T-cell (primary cell): ENCODE measurements at regions not wholly inside any gene's neighbourhood (a gene's known extent, or its start where the extent isn't known, plus 50 kb on each side); places are given as distances from the start of the nearest gene placed in this dataset.

ENCODE experiments used
- ATAC-seq, 4 experiments: fragments of 200-7000 bp in 3 of 4; fragments of 150-1000 bp in 1 of 4; cut with Tn5 transposase; replicated peaks in 1 of 4; 1 replicate in 3 of 4; 2 replicates in 1 of 4; pipeline ENCODE4 v1.10.0; 2021; ENCODE audit warnings: moderate library complexity in 3 of 4, mild to moderate bottlenecking in 2 of 4, moderate number of reproducible peaks in 1 of 4
- CTCF ChIA-PET, 2 donors: fragments of 300-600 bp; sonication (Branson Sonifier 250); formaldehyde crosslinking; loops; one replicate each; lab custom pipeline; 2022; ENCODE audit warnings: antibody characterized with exemption in 2 of 2; lab: Charles Lee
- POLR2A ChIA-PET, 2 donors: fragments of 300-600 bp; sonication (Branson Sonifier 250); formaldehyde crosslinking; loops; one replicate each; lab custom pipeline; 2022; ENCODE audit warnings: antibody characterized with exemption in 2 of 2; lab: Charles Lee
- DNase-seq, 35 experiments: peaks; one replicate each; pipeline versions ENCODE4 v3.0.0 to v3.0.0-alpha.2; 2013 to 2023
- H3K27ac ChIP-seq: one replicate; pipeline ENCODE4 v1.5.1; 2013; ENCODE audit warnings: low read length
- H3K27me3 ChIP-seq, 2 experiments: replicated peaks in 1 of 2; 1 replicate in 1 of 2; 2 replicates in 1 of 2; pipeline versions ENCODE4 v1.6.1 to v1.7.0; 2013; ENCODE audit warnings: low read length in 1 of 2, mixed read lengths in 1 of 2; ENCODE audit not compliant: control insufficient read depth in 2 of 2, insufficient read depth in 2 of 2; ENCODE audit errors: extremely low read depth in 1 of 2
- H3K36me3 ChIP-seq, 2 donors: 1 replicate in 1 of 2; 2 replicates in 1 of 2; pipeline versions ENCODE4 v1.6.1 to v1.7.0; 2013; ENCODE audit warnings: low read length in 1 of 2; ENCODE audit not compliant: control insufficient read depth in 2 of 2, insufficient read depth in 1 of 2; ENCODE audit errors: extremely low read depth in 1 of 2
- H3K4me1 ChIP-seq, 2 experiments: 1 replicate in 1 of 2; 2 replicates in 1 of 2; pipeline versions ENCODE4 v1.6.1 to v1.7.0; 2013; ENCODE audit warnings: low read length in 2 of 2, mixed read lengths in 1 of 2; ENCODE audit not compliant: insufficient read depth in 2 of 2, control insufficient read depth in 1 of 2; ENCODE audit errors: extremely low read depth in 1 of 2
- H3K4me3 ChIP-seq, 2 donors: 1 replicate in 1 of 2; 2 replicates in 1 of 2; pipeline versions ENCODE4 v1.5.1 to v1.7.0; 2013; ENCODE audit warnings: mild to moderate bottlenecking in 2 of 2, low read length in 1 of 2, moderate library complexity in 1 of 2; ENCODE audit not compliant: control insufficient read depth in 1 of 2; ENCODE audit errors: extremely low read depth in 1 of 2
- H3K9me3 ChIP-seq: 2 replicates; pipeline ENCODE4 v1.7.0; 2013
- H3K27ac Mint-ChIP-seq, 2 donors: one replicate each; pipeline ENCODE4 v1.8.0; 2020 to 2021; ENCODE audit warnings: mild to moderate bottlenecking in 2 of 2, mixed read lengths in 2 of 2
- H3K27me3 Mint-ChIP-seq, 2 donors: one replicate each; pipeline ENCODE4 v1.8.0; 2021 to 2022; ENCODE audit warnings: mixed read lengths in 2 of 2
- H3K36me3 Mint-ChIP-seq: one replicate; pipeline ENCODE4 v1.8.0; 2021; ENCODE audit warnings: mixed read lengths
- H3K4me1 Mint-ChIP-seq, 3 donors: one replicate each; pipeline ENCODE4 v1.8.0; 2020 to 2022; ENCODE audit warnings: mixed read lengths in 3 of 3, mild to moderate bottlenecking in 1 of 3
- H3K4me3 Mint-ChIP-seq, 3 donors: one replicate each; pipeline ENCODE4 v1.8.0; 2020 to 2022; ENCODE audit warnings: mild to moderate bottlenecking in 3 of 3, mixed read lengths in 3 of 3, moderate library complexity in 3 of 3
- H3K9me3 Mint-ChIP-seq, 3 donors: one replicate each; pipeline ENCODE4 v1.8.0; 2020 to 2022; ENCODE audit warnings: mixed read lengths in 3 of 3
- WGBS: methylation state at CpG from one replicate; pipeline ENCODE4 v1.1.5; 2013; ENCODE audit warnings: missing lambda C conversion rate; ENCODE audit not compliant: insufficient coverage; 5-methylcytosine and 5-hydroxymethylcytosine counted together

GRCh38 chrX:13140007-13140406 lies 95.6 kb upstream of the FAM9C start:
- H3K4me1 Mint-ChIP-seq, result peaks cover 3 to 19% (median 7%) of the 10 kb centered on the region in 3 donors
- CTCF ChIA-PET, result interaction anchor here in 1 of 2 donors (0.5 kb wide), 1 partner anchor 971 kb away, joined by 6 read pairs; no protein-coding TSS in a partner anchor

GRCh38 chrX:13131396-13132137 lies 87.1 kb upstream of the FAM9C start:
- Mint-ChIP-seq H3K4me3 (no peak overlapping the region), H3K9me3 (no peaks in the 10 kb centered on the region), H3K27me3 (peaks cover 0 to 14% of the 10 kb centered on the region in 2 donors), H3K4me1 (peaks cover 24 to 42% (median 34%) of the 10 kb centered on the region in 3 donors), H3K36me3 (no peaks in the 10 kb centered on the region), H3K27ac (peak overlapping the region; percentile 74 to 82)
- peaks cover 6 to 13% of the 10 kb centered on the region in 2 experiments for H3K4me1 ChIP-seq
- peak; percentile 54 to 89 (median 69) for ATAC-seq
- ChIA-PET CTCF (no interaction called here), POLR2A (interaction anchor here (0.6 to 0.7 kb wide), 2 partner anchors 67 to 341 kb away, joined by 3 to 4 read pairs; no protein-coding TSS in a partner anchor)
- H3K4me3 ChIP-seq, result no peak overlapping the region
- no peaks in the 10 kb centered on the region for H3K36me3 ChIP-seq
- no peak overlapping the region for H3K27ac ChIP-seq
- DNase-seq, result peak in 9 of 35 experiments; percentile 0 to 37 (median 17)
- no peaks in the 10 kb centered on the region for H3K9me3 ChIP-seq
- H3K27me3 ChIP-seq, result no peaks in the 10 kb centered on the region
- whole genome bisulfite sequencing, result no CpG with 5 or more reads among the region's 3 CpGs

More at GRCh38 chrX:13140007-13140406, 95.6 kb upstream of the FAM9C start:
- H3K27me3 Mint-ChIP-seq, result peaks cover 0 to 3% of the 10 kb centered on the region in 2 donors
- no CpG with 5 or more reads among the region's 5 CpGs for WGBS
- H3K27ac ChIP-seq, result no peak overlapping the region
- H3K36me3 Mint-ChIP-seq, result no peaks in the 10 kb centered on the region
- DNase-seq (no peak), ATAC-seq (no peak)
- no peaks in the 10 kb centered on the region for H3K27me3 ChIP-seq
- no peak overlapping the region for H3K4me3 ChIP-seq
- no peak overlapping the region for H3K4me3 Mint-ChIP-seq
- H3K9me3 ChIP-seq, result peaks cover 3% of the 10 kb centered on the region
- H3K9me3 Mint-ChIP-seq, result no peaks in the 10 kb centered on the region
- peaks cover 3 to 8% of the 10 kb centered on the region in 2 experiments for H3K4me1 ChIP-seq
- POLR2A ChIA-PET, result no interaction called here
- H3K27ac Mint-ChIP-seq, result no peak overlapping the region
- H3K36me3 ChIP-seq, result no peaks in the 10 kb centered on the region

- H3K4me3 ChIP-seq, result no peak overlapping the region
- peaks cover 6 to 13% of the 10 kb centered on the region in 2 experiments for H3K4me1 ChIP-seq
- no peak overlapping the region for H3K27ac ChIP-seq
- CTCF ChIA-PET, result no interaction called here
- H3K27me3 Mint-ChIP-seq, result peaks cover 0 to 19% of the 10 kb centered on the region in 2 donors
- no peaks in the 10 kb centered on the region for H3K27me3 ChIP-seq
- ATAC-seq (no peak), DNase-seq (no peak)
- WGBS, result no CpG with 5 or more reads among the region's 1 CpG
- peak overlapping the region in 1 of 2 donors; percentile 59 for H3K27ac Mint-ChIP-seq
- peaks cover 24 to 42% (median 34%) of the 10 kb centered on the region in 3 donors for H3K4me1 Mint-ChIP-seq
- no peaks in the 10 kb centered on the region for H3K36me3 Mint-ChIP-seq
- no peak overlapping the region for H3K4me3 Mint-ChIP-seq
- H3K36me3 ChIP-seq, result no peaks in the 10 kb centered on the region
- POLR2A ChIA-PET, result interaction anchor here (0.6 to 0.7 kb wide), 2 partner anchors 67 to 340 kb away, joined by 3 to 4 read pairs; no protein-coding TSS in a partner anchor
- no peaks in the 10 kb centered on the region for H3K9me3 Mint-ChIP-seq
- H3K9me3 ChIP-seq, result no peaks in the 10 kb centered on the region
These were observed 86.4 kb upstream of the FAM9C start for GRCh38 chrX:13130816-13131215.

GRCh38 chrX:13128104-13128503 lies 83.7 kb upstream of the FAM9C start:
- Histone ChIP-seq H3K4me1 (peaks cover 13 to 31% of the 10 kb centered on the region in 2 experiments), H3K9me3 (no peaks in the 10 kb centered on the region), H3K36me3 (no peaks in the 10 kb centered on the region), H3K4me3 (no peak overlapping the region), H3K27ac (no peak overlapping the region), H3K27me3 (no peaks in the 10 kb centered on the region)
- DNase-seq (no peak), ATAC-seq (no peak)
- Mint-ChIP-seq H3K27ac (peak overlapping the region; percentile 41 to 63), H3K4me3 (no peak overlapping the region), H3K27me3 (peaks cover 0 to 26% of the 10 kb centered on the region in 2 donors), H3K36me3 (no peaks in the 10 kb centered on the region), H3K9me3 (no peaks in the 10 kb centered on the region), H3K4me1 (peaks cover 47 to 67% (median 57%) of the 10 kb centered on the region in 3 donors)
- ChIA-PET POLR2A (no interaction called here), CTCF (interaction anchor here in 1 of 2 donors (0.7 kb wide), 1 partner anchor 181 kb away, joined by 3 read pairs; no protein-coding TSS in a partner anchor)

- CTCF ChIA-PET, result no interaction called here
- POLR2A ChIA-PET, result no interaction called here
- H3K27ac Mint-ChIP-seq, result peak overlapping the region; percentile 40 to 42
These were observed 82.4 kb upstream of the FAM9C start for GRCh38 chrX:13126775-13127174.

GRCh38 chrX:13125188-13125587 lies 80.8 kb upstream of the FAM9C start:
- CTCF ChIA-PET, result no interaction called here
- POLR2A ChIA-PET, result no interaction called here

More at GRCh38 chrX:13126775-13127174, 82.4 kb upstream of the FAM9C start:
- Histone ChIP-seq H3K27ac (no peak overlapping the region), H3K4me1 (peaks cover 20 to 32% of the 10 kb centered on the region in 2 experiments), H3K9me3 (no peaks in the 10 kb centered on the region), H3K36me3 (no peaks in the 10 kb centered on the region), H3K4me3 (no peak overlapping the region), H3K27me3 (no peaks in the 10 kb centered on the region)
- no peak for ATAC-seq
- Mint-ChIP-seq H3K9me3 (no peaks in the 10 kb centered on the region), H3K4me3 (no peak overlapping the region), H3K27me3 (peaks cover 0 to 30% of the 10 kb centered on the region in 2 donors), H3K4me1 (peaks cover 58 to 69% (median 59%) of the 10 kb centered on the region in 3 donors), H3K36me3 (no peaks in the 10 kb centered on the region)
- DNase-seq, result no peak
- no CpG with 5 or more reads among the region's 3 CpGs for WGBS

More at GRCh38 chrX:13125188-13125587, 80.8 kb upstream of the FAM9C start:
- no CpG with 5 or more reads among the region's 2 CpGs for WGBS
- no peaks in the 10 kb centered on the region for H3K27me3 ChIP-seq
- H3K27me3 Mint-ChIP-seq, result peaks cover 0 to 26% of the 10 kb centered on the region in 2 donors
- no peaks in the 10 kb centered on the region for H3K9me3 Mint-ChIP-seq
- ATAC-seq (no peak), DNase-seq (no peak)
- peak overlapping the region; percentile 80 for H3K27ac ChIP-seq
- H3K4me1 ChIP-seq, result peaks cover 15 to 22% of the 10 kb centered on the region in 2 experiments
- peaks cover 44 to 58% (median 48%) of the 10 kb centered on the region in 3 donors for H3K4me1 Mint-ChIP-seq
- no peak overlapping the region for H3K4me3 ChIP-seq
- no peaks in the 10 kb centered on the region for H3K36me3 ChIP-seq
- H3K27ac Mint-ChIP-seq, result peak overlapping the region; percentile 82 to 96
- H3K36me3 Mint-ChIP-seq, result no peaks in the 10 kb centered on the region
- no peak overlapping the region for H3K4me3 Mint-ChIP-seq
- H3K9me3 ChIP-seq, result no peaks in the 10 kb centered on the region
